Endothelial cell (in vitro differentiated cells): ENCODE measurements at regions not wholly inside any gene's neighbourhood (a gene's known extent, or its start where the extent isn't known, plus 50 kb on each side); places are given as distances from the start of the nearest gene placed in this dataset.

Experiments
- DNase-seq: peaks from one replicate; pipeline ENCODE4 v3.0.0; 2021; ENCODE audit warnings: low spot score
- H3K27ac Mint-ChIP-seq: one replicate; pipeline ENCODE4 v1.8.0; 2021; ENCODE audit warnings: mixed read lengths, inconsistent platforms; ENCODE audit not compliant: unreplicated experiment
- H3K27me3 Mint-ChIP-seq: one replicate; pipeline ENCODE4 v1.8.0; 2021; ENCODE audit warnings: mild to moderate bottlenecking, moderate library complexity, mixed read lengths, inconsistent platforms; ENCODE audit not compliant: unreplicated experiment
- H3K36me3 Mint-ChIP-seq: one replicate; pipeline ENCODE4 v1.8.0; 2021; ENCODE audit warnings: mild to moderate bottlenecking, low read depth, mixed read lengths, inconsistent platforms; ENCODE audit not compliant: unreplicated experiment
- H3K4me1 Mint-ChIP-seq: one replicate; pipeline ENCODE4 v1.8.0; 2021; ENCODE audit warnings: mild to moderate bottlenecking, mixed read lengths, inconsistent platforms; ENCODE audit not compliant: unreplicated experiment
- H3K4me3 Mint-ChIP-seq: one replicate; pipeline ENCODE4 v1.8.0; 2021; ENCODE audit warnings: mild to moderate bottlenecking, mixed read lengths, inconsistent platforms; ENCODE audit not compliant: unreplicated experiment
- H3K9me3 Mint-ChIP-seq: one replicate; pipeline ENCODE4 v1.8.0; 2021; ENCODE audit warnings: mixed read lengths, inconsistent platforms; ENCODE audit not compliant: unreplicated experiment
- CTCF ChIP-seq: fragments of 200-600 bp; sonication (generic); IDR thresholded peaks from one replicate; pipeline ENCODE4 v1.5.0; 2021; ENCODE audit warnings: antibody characterized with exemption; ENCODE audit not compliant: unreplicated experiment

- TF ChIP-seq CTCF: no peak
Measured at GRCh38 chr14:83257466-83258439, 1724.1 kb upstream of the SEL1L start.

GRCh38 chr14:83260751-83261150 lies 1727.1 kb upstream of the SEL1L start:
- Mint-ChIP-seq H3K36me3 (no peaks in the 10 kb centered on the region), H3K9me3 (no peaks in the 10 kb centered on the region), H3K4me1 (no peaks in the 10 kb centered on the region), H3K27ac (no peak overlapping the region), H3K4me3 (no peak overlapping the region), H3K27me3 (no peaks in the 10 kb centered on the region)
- DNase-seq: no peak
- no peak for TF ChIP-seq CTCF

More at GRCh38 chr14:83257466-83258439, 1724.1 kb upstream of the SEL1L start:
- Mint-ChIP-seq H3K27ac (no peak overlapping the region), H3K4me1 (no peaks in the 10 kb centered on the region), H3K4me3 (no peak overlapping the region), H3K9me3 (no peaks in the 10 kb centered on the region), H3K27me3 (no peaks in the 10 kb centered on the region), H3K36me3 (no peaks in the 10 kb centered on the region)
- no peak for DNase-seq

- Mint-ChIP-seq H3K4me1 (peaks cover 4% of the 10 kb centered on the region), H3K9me3 (no peaks in the 10 kb centered on the region), H3K4me3 (no peak overlapping the region), H3K36me3 (no peaks in the 10 kb centered on the region), H3K27me3 (no peaks in the 10 kb centered on the region), H3K27ac (no peak overlapping the region)
- no peak for DNase-seq
- TF ChIP-seq CTCF: no peak
Measured at GRCh38 chr14:83269583-83269982, 1735.9 kb upstream of the SEL1L start.

- DNase-seq: no peak
- TF ChIP-seq CTCF: no peak
- Mint-ChIP-seq H3K27ac (no peak overlapping the region), H3K4me3 (no peak overlapping the region), H3K27me3 (no peaks in the 10 kb centered on the region), H3K4me1 (peaks cover 4% of the 10 kb centered on the region), H3K9me3 (no peaks in the 10 kb centered on the region), H3K36me3 (no peaks in the 10 kb centered on the region)
Measured at GRCh38 chr14:83271663-83272062, 1738.0 kb upstream of the SEL1L start.

GRCh38 chr14:83280719-83281118 lies 1747.1 kb upstream of the SEL1L start:
- no peaks in the 10 kb centered on the region for H3K4me1 Mint-ChIP-seq
- H3K27ac Mint-ChIP-seq: no peak overlapping the region
- H3K4me3 Mint-ChIP-seq: no peak overlapping the region
- H3K36me3 Mint-ChIP-seq: no peaks in the 10 kb centered on the region
- H3K27me3 Mint-ChIP-seq: no peaks in the 10 kb centered on the region
- TF ChIP-seq CTCF: no peak
- DNase-seq: no peak
- no peaks in the 10 kb centered on the region for H3K9me3 Mint-ChIP-seq
